ENCODE measurements at regions not wholly inside any gene's neighbourhood (a gene's known extent, or its start where the extent isn't known, plus 50 kb on each side); places are given as distances from the start of the nearest gene placed in this dataset.

- Histone ChIP-seq H3K4me1 (ENCODE audit: insufficient read depth) (no peaks in the 10 kb centered on the region), H3K36me3 (no peaks in the 10 kb centered on the region), H3K27ac (no peak overlapping the region), H3K4me3 (no peak overlapping the region), H3K27me3 (no peaks in the 10 kb centered on the region), H3K9me3 (no peaks in the 10 kb centered on the region)
- WGBS, 3 donors = 79 to 83% (median 82%) methylated on average over 3 of the region's 3 CpGs
- TF ChIP-seq POLR2A (IDR thresholded peaks at IDR 0.05) = no peak
- TF ChIP-seq CTCF (IDR thresholded peaks at IDR 0.05) = no peak
- TF ChIP-seq EP300 (IDR thresholded peaks at IDR 0.05) = no peak
- intact Hi-C loops (cut with DNase I) = no loop called here
- no peak for DNase-seq
Measured at GRCh38 chr20:24836041-24836533, 113.0 kb upstream of the CST7 start.

GRCh38 chr20:24836661-24837299, 112.3 kb upstream of the CST7 start:
- DNase-seq = no peak
- TF ChIP-seq EP300 (IDR thresholded peaks at IDR 0.05) = no peak
- no peak for TF ChIP-seq CTCF (IDR thresholded peaks at IDR 0.05)
- intact Hi-C loops (cut with DNase I) = no loop called here
- WGBS, 3 donors = 41 to 65% (median 42%) methylated on average over 9 of the region's 9 CpGs
- Histone ChIP-seq H3K27ac (no peak overlapping the region), H3K27me3 (no peaks in the 10 kb centered on the region), H3K4me1 (ENCODE audit: insufficient read depth) (no peaks in the 10 kb centered on the region), H3K4me3 (no peak overlapping the region), H3K36me3 (no peaks in the 10 kb centered on the region), H3K9me3 (no peaks in the 10 kb centered on the region)

GRCh38 chr20:24837781-24838450, 111.2 kb upstream of the CST7 start:
- no peak overlapping the region for H3K27ac ChIP-seq
- no peaks in the 10 kb centered on the region for H3K27me3 ChIP-seq
- H3K9me3 ChIP-seq = no peaks in the 10 kb centered on the region
- H3K4me3 ChIP-seq = no peak overlapping the region
- no peaks in the 10 kb centered on the region for H3K4me1 ChIP-seq (ENCODE audit: insufficient read depth)
- intact Hi-C loops (cut with DNase I) = no loop called here
- no peak for DNase-seq
- WGBS, 3 donors = 86 to 92% (median 88%) methylated on average over 7 of the region's 7 CpGs
- no peaks in the 10 kb centered on the region for H3K36me3 ChIP-seq
- no peak for TF ChIP-seq CTCF (IDR thresholded peaks at IDR 0.05)
- TF ChIP-seq POLR2A (IDR thresholded peaks at IDR 0.05) = no peak
- no peak for TF ChIP-seq EP300 (IDR thresholded peaks at IDR 0.05)

- H3K27ac ChIP-seq = no peak overlapping the region
- no peaks in the 10 kb centered on the region for H3K9me3 ChIP-seq
- H3K4me1 ChIP-seq (ENCODE audit: insufficient read depth) = no peaks in the 10 kb centered on the region
- no peak for DNase-seq
- H3K4me3 ChIP-seq = no peak overlapping the region
- 75 to 81% (median 80%) methylated on average over 8 of the region's 8 CpGs for WGBS, 3 donors
- no peak for TF ChIP-seq EP300 (IDR thresholded peaks at IDR 0.05)
- TF ChIP-seq POLR2A (IDR thresholded peaks at IDR 0.05) = no peak
- no peak for TF ChIP-seq CTCF (IDR thresholded peaks at IDR 0.05)
- intact Hi-C loops (cut with DNase I) = no loop called here
- H3K27me3 ChIP-seq = no peaks in the 10 kb centered on the region
- no peaks in the 10 kb centered on the region for H3K36me3 ChIP-seq
Measured at GRCh38 chr20:24838546-24839535, 110.2 kb upstream of the CST7 start.

Data from ovary (tissue), 7 donors.